ENCODE measurements at regions not wholly inside any gene's neighbourhood (a gene's known extent, or its start where the extent isn't known, plus 50 kb on each side); places are given as distances from the start of the nearest gene placed in this dataset.
A peak's percentile ranks its signal among the peaks of the same experiment; 100 is the strongest.

DNA sequence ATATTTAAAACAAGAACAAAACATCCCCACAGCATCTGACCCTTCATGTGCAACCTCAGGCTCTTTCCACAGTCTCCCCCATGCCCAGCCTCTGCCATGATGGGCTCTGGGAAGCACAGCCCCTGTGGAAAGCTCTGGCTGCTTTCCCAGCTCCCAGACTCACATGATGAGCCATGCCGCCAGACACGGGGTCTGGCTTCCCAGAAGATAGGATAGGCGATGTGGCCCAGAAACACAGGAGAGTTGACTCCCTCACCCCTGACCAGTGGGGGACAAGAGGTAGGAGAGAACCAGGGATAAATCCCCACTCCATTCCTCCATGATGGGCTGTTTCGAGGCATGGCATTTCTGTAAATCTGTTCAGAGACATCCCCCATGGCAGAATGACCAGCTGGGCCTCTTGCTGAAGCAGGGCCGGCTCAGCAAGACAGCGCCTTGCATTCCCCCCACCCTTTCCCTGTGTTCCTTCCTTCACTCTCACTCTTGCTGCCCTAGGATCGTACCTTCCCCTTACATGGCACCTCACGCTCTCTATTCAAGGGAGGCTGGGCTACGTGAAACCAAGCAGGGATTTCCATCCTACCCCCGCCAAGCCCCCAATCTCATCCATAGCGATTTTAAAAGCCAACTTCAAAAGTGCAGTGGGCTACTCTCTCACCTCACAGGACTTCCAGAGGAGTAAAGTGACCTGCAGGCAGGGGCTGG is 192.4 kb downstream of the ABHD5 start:
- DNase-seq = no peak
- in situ Hi-C loops (cut with HindIII; ENCODE audit: low pct_ligation_motif_present, low pct_unique_long_range_greater_than_20kb, low sequenced_read_pairs) = no loop called here

DNA sequence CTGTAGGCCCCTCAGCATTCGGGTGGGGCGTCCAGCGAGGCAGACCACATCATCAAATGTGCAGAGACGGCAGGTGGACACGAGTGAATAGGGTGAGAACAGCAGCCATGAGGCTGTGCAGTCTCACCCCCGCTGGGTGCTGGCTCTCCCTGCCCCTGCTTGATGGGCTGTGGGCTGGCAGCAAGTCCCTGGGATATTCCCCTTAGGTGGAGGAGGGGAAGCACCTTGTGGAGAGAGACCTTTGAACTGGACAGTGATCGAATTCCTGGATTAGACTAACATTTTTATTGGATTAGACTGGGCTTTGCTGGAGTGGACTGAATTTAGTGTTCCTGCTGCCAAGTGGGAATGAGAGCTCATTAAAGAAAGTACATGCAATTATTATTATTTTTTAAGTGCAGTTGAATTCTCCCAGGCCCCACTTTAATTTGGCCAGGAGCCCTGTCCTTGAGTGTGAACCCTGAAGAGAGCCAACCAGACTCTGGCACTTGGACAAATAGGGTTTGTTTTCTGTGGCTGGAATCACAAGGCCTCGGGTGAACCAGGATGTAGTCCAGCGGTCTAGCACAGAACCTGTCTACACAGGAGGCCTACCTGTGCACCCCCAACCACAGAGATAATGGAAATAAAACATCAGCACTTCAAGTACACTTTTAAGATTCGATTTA is 193.1 kb downstream of the ABHD5 start:
- DNase-seq = no peak
- in situ Hi-C loops (cut with HindIII; ENCODE audit: low pct_ligation_motif_present, low pct_unique_long_range_greater_than_20kb, low sequenced_read_pairs) = no loop called here

DNA sequence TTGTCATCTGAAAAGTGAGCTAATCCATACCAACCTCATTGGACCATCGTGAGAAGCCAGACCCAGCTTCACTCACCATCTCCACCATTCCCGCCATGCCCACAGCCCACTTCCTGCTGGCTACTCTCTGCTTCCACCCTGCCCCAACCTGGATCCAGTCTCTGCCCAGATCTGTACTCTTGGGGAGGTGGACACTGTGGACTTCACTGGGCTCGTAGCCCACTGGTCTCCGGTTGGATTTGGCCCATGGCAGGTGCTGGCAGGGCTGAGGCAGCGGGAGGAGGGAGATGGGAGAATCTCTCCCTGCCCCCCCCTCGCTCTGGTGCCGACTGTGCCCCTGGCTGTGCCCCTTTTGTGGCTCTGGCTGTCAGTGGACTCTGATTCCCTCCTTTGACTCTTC is 193.8 kb downstream of the ABHD5 start:
- DNase-seq = no peak
- in situ Hi-C loops (cut with HindIII; ENCODE audit: low pct_ligation_motif_present, low pct_unique_long_range_greater_than_20kb, low sequenced_read_pairs) = no loop called here

DNA sequence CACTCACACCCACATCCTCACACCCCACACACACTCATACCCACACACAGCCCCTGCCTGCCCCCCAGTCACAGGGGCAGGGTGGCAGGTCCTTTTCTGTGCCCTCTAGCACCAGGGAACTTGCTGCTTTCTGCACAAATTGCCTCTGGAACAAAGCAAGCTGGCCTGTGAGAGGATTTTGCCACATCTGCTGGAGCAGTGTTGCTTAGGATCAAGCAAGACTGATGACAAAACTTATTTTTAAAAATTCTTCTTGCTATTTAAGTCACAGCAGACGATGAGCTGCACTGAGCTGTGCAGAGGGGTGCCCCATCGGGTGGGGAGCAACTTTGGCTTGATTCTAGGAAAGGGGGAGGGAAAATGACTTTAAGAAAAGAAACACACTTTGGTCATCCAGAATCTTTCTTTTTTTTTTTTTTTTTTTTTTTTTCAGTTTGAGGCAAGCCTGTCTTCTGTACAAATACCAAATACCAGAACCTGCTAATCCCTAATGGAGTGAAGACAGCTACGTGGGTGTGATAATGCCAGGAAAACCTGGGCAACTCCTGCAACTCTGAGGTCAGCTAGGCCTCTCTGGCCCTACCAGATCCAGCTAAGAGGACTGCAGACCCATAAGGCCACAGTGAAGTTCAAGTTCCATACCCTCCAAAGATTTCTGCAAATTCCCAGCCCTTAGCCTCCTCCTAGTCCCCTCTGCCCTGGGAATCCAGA is 195.3 kb downstream of the ABHD5 start:
- in situ Hi-C loops (cut with HindIII; ENCODE audit: low pct_ligation_motif_present, low pct_unique_long_range_greater_than_20kb, low sequenced_read_pairs) = no loop called here
- no peak for DNase-seq

DNA sequence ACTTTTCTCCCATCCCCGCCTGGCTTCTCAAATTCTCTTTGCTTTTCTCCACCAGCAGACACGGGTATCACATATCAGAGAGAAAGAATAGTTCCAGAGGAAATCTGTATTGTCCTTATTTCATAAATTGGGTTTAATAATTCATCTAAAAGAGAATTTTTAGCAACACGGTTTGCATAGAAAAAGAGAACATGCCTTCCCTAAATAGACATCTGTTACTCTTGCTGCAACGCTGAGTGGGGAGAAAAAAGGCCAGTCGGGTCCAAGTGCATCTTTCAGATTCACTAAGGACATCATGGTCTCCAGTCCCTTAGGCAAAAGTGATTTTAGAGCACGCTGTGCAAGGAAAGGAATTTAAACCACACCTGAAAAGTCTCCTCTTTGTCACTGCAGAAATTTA is 201.3 kb downstream of the ABHD5 start:
- in situ Hi-C loops (cut with HindIII; ENCODE audit: low pct_ligation_motif_present, low pct_unique_long_range_greater_than_20kb, low sequenced_read_pairs) = no loop called here
- no peak for DNase-seq

DNA sequence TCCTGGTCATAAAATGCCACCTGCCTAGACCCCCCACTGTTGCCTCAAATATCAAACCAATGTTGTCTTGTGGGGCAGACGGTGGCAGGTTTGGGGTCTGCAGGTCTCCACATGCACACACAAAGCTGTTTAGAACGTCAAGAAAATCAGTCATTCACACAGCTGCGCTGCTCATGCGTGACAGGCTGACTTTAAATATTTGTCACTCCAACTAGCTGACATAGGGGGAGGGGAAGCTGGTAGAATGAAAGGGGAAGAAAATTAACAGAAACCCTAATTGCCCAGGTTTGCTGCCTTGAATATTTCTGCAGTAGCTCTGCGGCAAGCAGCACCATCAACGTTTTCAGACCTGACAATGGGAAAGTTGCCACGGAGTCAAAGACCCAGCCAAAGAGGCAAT is 201.8 kb downstream of the ABHD5 start:
- DNase-seq = no peak
- in situ Hi-C loops (cut with HindIII; ENCODE audit: low pct_ligation_motif_present, low pct_unique_long_range_greater_than_20kb, low sequenced_read_pairs) = no loop called here

DNA sequence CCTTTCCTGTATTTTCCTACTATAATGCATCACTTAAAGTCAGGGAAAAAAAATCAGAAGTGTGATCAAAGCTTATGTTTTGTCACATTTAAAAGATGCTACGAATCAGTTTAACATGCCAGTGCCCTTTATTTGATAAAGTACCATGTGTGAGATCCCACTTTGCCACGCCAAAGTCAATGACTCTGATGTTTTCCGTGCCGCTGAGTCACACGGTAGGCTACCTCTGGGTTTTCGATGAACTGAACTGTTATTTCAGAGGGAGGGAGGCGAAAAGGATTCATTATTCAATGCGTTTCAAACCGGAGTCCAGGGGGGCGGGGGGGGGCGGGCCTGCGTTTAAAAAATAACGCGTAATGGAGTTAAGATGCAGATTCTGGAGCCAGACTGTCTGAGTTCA is 203.0 kb downstream of the ABHD5 start:
- in situ Hi-C loops (cut with HindIII; ENCODE audit: low pct_ligation_motif_present, low pct_unique_long_range_greater_than_20kb, low sequenced_read_pairs) = no loop called here
- DNase-seq = no peak

DNA sequence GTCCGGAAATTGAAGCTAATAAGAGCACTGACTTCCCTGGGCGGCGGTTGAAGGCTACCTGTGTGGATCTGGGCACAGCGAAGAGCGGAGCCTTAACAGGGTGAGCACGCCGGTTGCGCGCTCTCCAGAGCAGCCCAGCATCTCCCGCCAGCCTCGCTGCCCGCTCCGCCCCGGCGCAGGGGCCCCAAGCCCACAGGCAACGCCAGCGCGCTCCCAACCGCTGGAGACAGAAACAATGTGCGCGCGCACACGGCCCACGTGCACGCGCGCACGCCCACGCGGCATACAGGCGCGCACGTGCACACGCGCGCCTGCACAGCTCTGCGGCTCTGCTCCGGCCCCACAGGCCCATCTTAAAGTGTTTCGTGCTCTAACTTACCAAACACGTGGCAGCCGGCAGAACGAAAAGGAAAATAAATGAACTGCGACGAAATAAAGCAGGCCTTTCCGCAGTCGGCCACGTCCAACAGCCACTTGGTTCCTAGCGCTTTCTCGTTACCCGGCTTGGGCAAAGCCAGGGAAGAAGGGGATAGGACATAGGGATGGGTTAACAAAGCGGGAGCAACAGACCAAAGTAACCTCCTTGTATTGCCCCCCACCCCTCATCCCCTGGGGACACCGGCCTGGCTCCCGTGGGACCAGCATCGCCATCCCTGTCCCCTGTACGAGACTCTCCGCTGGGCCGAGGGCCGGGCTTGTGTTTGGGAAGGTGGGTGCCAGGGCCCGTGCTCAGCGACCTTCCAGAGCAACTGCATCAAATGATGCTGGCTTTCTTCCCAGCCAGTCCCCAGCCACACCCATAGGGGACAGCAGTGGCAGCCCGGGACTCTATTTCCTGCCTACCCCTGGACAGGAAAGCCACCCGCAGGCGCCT is 203.7 kb downstream of the ABHD5 start:
- DNase-seq = peak; percentile 57
- in situ Hi-C loops (cut with HindIII; ENCODE audit: low pct_ligation_motif_present, low pct_unique_long_range_greater_than_20kb, low sequenced_read_pairs) = no loop called here

DNA sequence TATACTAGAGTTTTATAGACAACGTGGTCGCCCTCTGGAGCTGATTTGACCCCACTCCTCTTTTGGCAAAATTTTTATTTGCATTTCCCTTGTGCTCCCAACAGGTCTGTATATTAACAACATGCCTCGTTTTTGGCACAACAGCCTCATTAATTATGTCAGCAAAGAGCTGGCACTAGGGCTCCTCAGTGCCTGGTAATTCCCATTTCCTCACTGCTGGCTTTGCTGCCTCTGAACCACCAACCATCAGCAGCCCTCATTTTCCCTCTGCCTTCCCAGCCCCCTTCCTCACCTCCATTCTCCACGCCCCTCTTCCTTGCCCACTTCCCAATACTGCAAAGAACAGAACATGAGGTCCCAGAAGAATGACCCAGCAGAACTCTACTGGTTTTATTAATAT is 204.8 kb downstream of the ABHD5 start:
- in situ Hi-C loops (cut with HindIII; ENCODE audit: low pct_ligation_motif_present, low pct_unique_long_range_greater_than_20kb, low sequenced_read_pairs) = no loop called here
- DNase-seq = no peak

DNA sequence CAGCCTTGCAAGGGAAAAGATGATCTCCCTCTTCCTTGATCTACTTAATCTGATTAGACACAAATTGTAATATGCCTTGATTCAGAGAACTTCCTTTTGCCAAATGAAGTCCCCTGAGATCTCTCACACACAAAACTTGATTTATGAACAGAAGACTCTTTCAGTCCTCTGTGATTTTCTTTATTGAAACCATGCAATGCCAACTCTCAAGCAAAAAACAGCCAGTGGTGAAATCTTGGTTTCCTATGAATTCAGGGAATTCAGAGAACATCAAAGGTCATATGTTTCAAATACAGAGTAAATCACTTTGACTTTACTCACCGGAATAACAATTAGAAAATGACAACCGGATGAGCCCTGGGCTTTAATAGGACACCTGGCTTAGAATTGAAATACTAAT is 211.7 kb downstream of the ABHD5 start:
- in situ Hi-C loops (cut with HindIII; ENCODE audit: low pct_ligation_motif_present, low pct_unique_long_range_greater_than_20kb, low sequenced_read_pairs) = no loop called here
- no peak for DNase-seq

DNA sequence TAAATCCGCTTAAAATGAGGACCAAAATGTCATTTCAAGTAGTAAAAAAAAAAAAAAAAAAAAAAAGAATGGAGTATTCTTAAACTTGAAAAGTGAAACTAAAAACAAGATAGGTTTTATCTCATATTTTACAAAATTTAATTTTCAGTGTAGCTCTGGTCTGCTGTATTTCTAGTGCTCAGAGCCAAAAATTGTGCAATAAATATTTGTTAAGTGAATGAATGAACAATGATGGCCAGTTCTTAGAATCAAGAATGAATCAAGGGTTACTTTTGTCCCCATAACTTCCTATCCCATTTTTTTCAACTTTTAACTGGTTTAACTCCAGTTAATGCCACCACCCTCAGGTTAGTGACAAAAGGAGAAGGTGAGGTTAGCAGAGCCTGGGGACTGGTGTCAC is 214.4 kb downstream of the ABHD5 start:
- in situ Hi-C loops (cut with HindIII; ENCODE audit: low pct_ligation_motif_present, low pct_unique_long_range_greater_than_20kb, low sequenced_read_pairs) = no loop called here
- no peak for DNase-seq

DNA sequence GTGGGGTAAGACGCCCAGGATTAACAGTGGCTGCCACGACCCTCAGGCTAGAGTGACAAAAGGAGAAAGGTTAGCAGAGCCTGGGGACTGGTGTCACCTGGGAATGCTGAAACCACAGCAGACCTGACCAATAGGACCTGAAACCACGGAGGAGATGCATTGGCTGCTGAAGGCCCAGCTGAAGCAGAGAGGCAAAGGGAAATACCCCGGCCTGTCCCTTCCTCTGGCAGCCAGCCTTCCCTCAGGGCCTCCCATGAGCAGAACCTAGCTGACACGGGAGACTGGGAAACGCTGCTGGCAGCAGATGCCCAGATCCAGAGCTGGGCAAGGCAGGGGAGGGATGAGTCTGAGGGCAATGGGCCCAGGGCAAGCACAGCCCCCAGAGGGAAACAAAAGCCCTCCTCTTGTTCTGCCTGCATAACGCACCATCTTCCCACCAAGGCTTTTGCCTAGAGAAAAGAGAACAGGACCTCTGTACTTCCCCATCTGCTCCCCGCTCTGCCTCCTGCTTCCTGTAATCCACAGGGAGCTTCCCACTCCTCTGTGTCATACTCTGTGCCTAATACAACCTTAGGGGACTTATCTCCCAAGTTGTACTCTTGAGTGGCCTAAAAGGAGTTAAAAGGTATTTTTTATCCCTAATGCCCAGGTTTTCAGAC is 216.2 kb downstream of the ABHD5 start:
- in situ Hi-C loops (cut with HindIII; ENCODE audit: low pct_ligation_motif_present, low pct_unique_long_range_greater_than_20kb, low sequenced_read_pairs) = no loop called here
- no peak for DNase-seq

DNA sequence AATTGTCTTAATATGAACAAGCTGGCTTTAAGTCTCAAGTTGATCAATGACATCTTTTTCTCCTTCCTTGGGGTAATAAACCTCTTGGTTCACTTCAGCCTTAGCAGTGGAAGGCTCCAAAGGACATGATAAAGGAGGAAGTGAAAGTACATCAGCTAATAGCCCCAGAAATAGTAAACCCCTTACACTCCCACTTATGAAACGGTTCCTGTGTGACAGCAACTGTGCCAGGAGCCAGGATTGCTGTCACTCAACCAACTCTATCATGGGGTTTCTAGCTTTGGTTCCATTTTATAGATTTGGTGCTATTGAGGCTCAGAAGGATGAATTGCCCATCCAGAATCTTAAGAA is 216.7 kb downstream of the ABHD5 start:
- in situ Hi-C loops (cut with HindIII; ENCODE audit: low pct_ligation_motif_present, low pct_unique_long_range_greater_than_20kb, low sequenced_read_pairs) = no loop called here
- DNase-seq = no peak

DNA sequence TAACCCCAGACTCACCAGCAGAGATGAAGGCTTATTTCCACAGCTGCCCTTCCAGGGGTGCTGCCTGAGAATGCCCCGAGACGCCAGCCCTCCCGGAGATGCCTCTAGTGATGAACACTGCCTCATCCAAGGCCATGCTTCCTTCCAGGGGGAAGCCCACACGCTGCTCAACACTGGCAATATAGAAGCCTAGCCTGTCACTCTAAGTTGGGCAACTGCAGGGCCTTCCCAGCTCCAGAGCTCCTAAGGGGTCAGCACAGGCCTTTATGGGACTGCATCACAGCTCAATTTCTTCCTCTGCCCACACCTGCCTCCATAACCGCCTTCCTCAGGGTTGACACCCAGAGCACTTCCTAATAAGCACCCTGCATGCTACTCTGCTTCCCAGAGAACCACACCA is 217.7 kb downstream of the ABHD5 start:
- in situ Hi-C loops (cut with HindIII; ENCODE audit: low pct_ligation_motif_present, low pct_unique_long_range_greater_than_20kb, low sequenced_read_pairs) = no loop called here
- DNase-seq = no peak

DNA sequence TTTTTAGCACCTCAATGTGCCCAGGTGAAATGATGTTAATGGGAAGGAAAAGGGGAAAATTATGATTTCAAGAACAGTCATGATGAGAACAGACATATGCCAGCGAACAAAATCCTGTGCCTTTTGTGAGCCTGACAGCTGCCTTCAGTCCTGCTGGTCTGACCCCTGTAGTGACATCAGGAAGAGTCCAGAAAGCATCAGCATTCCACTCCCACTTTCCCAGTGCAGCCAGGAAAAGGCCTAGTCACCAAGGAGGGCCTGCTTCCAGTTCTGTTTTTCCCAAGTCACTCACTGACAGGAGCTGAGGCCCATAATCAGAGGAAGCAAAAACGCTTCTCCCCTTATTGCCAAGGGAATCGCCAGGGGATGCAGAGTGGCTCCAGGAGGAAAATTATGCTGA is 218.4 kb downstream of the ABHD5 start:
- in situ Hi-C loops (cut with HindIII; ENCODE audit: low pct_ligation_motif_present, low pct_unique_long_range_greater_than_20kb, low sequenced_read_pairs) = no loop called here

DNA sequence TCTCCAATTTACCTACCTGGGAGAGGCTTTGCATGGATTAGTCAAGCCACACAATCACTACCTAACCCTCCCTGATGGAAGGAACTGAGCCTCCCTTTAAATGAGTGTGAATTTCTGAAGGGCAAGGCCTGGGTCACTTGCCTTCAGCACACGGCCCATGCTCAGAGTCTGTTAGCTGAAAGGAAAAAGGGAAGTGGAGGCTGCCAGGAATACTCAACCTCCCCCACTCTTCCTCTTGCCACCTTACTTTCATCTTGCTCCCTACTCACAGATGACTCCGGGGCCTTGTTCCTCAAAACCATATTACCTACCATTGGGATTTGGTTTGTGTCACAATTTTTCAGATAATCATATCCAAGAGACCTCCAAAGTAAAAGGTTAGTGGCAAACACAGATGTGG is 220.0 kb downstream of the ABHD5 start:
- no peak for DNase-seq
- in situ Hi-C loops (cut with HindIII; ENCODE audit: low pct_ligation_motif_present, low pct_unique_long_range_greater_than_20kb, low sequenced_read_pairs) = no loop called here

More for the DNA sequence above, 218.4 kb downstream of the ABHD5 start:
- no peak for DNase-seq

DNA sequence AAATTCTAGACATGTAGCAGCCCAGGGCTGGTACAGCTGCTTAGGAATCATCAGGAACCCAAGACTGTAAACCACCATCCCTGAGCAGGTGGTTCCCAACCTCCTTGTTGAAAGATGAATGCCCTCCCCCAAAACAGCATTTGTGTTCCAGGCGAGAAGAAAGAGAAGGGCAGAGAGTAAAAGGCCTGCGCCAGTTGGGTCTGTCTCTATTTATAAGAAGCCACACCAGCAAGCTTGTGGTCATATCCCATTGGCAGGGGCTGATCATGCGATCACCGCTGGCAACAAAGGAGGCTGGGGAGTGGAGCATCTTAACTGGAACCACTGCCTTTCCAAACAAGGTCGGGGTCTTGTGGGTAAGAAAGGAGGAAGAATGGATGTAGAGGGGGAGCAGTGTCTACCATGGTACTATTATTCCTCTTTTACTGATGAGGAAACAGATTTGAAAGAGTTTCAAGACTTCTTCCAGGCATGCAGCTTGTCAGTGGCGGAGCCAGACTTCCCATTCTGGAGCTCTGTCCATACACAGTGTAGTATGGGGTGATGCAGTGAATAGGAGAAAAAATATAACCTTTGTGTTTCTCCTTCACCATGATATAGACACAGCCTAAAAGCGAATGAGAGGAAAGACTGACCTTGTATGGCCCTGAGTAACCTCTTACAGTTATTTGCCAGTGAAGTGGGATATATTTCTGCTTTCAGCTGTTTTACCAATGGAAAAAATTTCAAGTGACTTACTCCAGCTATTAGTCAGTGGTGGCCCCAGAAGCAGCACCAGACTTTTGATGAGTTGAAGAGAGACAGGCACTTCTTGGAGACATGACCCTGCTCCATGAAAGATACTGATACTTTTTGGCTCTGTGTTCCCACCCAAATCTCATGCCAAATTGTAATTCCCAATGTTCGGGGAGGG is 222.6 kb downstream of the ABHD5 start:
- no peak for DNase-seq
- in situ Hi-C loops (cut with HindIII; ENCODE audit: low pct_ligation_motif_present, low pct_unique_long_range_greater_than_20kb, low sequenced_read_pairs) = no loop called here

DNA sequence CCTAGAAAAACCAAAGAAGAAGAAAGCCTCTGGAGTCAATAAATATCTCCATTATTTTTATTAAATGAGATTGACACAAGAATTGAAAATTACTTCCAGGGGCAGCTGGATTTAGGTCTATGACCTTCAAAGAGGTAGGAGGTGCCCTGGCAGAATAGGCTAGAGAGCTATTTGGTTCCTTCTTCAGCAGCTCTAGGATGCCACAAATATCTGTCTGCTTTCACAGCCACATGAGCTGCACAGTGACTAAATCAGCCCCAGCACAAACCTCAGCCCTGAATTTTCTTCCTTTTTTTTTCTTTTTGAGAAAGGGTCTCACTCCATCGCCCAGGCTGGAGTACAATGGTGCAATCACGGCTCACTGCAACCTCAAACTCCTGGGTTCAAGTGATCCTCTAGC is 223.5 kb downstream of the ABHD5 start:
- DNase-seq = no peak
- in situ Hi-C loops (cut with HindIII; ENCODE audit: low pct_ligation_motif_present, low pct_unique_long_range_greater_than_20kb, low sequenced_read_pairs) = no loop called here

Data from ACHN (cell line).